NCI-H774 (cell line): ENCODE measurements at regions not wholly inside any gene's neighbourhood (a gene's known extent, or its start where the extent isn't known, plus 50 kb on each side); places are given as distances from the start of the nearest gene placed in this dataset.

Experiments used
- DNase-seq: peaks from one replicate; lab custom pipeline; 2025; lab: John Stamatoyannopoulos, UW

- DNase-seq: no peak
Measured at GRCh38 chr5:93163010-93163663, 417.9 kb downstream of the NR2F1-AS1 start.

GRCh38 chr5:93161661-93162654, 419.1 kb downstream of the NR2F1-AS1 start:
- DNase-seq: no peak

- no peak for DNase-seq
Measured at GRCh38 chr5:93158841-93159240, 422.2 kb downstream of the NR2F1-AS1 start.

GRCh38 chr5:93156566-93156965, 424.5 kb downstream of the NR2F1-AS1 start:
- no peak for DNase-seq

GRCh38 chr5:93154535-93154934, 426.5 kb downstream of the NR2F1-AS1 start:
- no peak for DNase-seq

- DNase-seq: no peak
Measured at GRCh38 chr5:93153461-93153860, 427.6 kb downstream of the NR2F1-AS1 start.

- no peak for DNase-seq
Measured at GRCh38 chr5:93151896-93152295, 429.1 kb downstream of the NR2F1-AS1 start.

- DNase-seq: no peak
Measured at GRCh38 chr5:93151121-93151520, 429.9 kb downstream of the NR2F1-AS1 start.

GRCh38 chr5:93150311-93151012, 430.6 kb downstream of the NR2F1-AS1 start:
- no peak for DNase-seq

- DNase-seq: no peak
Measured at GRCh38 chr5:93145767-93146166, 435.3 kb downstream of the NR2F1-AS1 start.

GRCh38 chr5:93145019-93145418, 436.0 kb downstream of the NR2F1-AS1 start:
- no peak for DNase-seq

- DNase-seq: no peak
Measured at GRCh38 chr5:93141969-93142368, 439.1 kb downstream of the NR2F1-AS1 start.

- DNase-seq: no peak
Measured at GRCh38 chr5:93130624-93131490, 450.2 kb downstream of the NR2F1-AS1 start.

- DNase-seq: no peak
Measured at GRCh38 chr5:93126634-93127033, 454.4 kb downstream of the NR2F1-AS1 start.

GRCh38 chr5:93123127-93123526, 457.9 kb downstream of the NR2F1-AS1 start:
- DNase-seq: no peak

- no peak for DNase-seq
Measured at GRCh38 chr5:93122446-93122845, 458.6 kb downstream of the NR2F1-AS1 start.

- no peak for DNase-seq
Measured at GRCh38 chr5:93120771-93121170, 460.2 kb downstream of the NR2F1-AS1 start.

GRCh38 chr5:93120051-93120450, 461.0 kb downstream of the NR2F1-AS1 start:
- no peak for DNase-seq

- no peak for DNase-seq
Measured at GRCh38 chr5:93117751-93118531, 463.1 kb downstream of the NR2F1-AS1 start.

GRCh38 chr5:93107805-93108520, 473.1 kb downstream of the NR2F1-AS1 start:
- peak; percentile 23 for DNase-seq
